H1 (cell line): ENCODE measurements at regions not wholly inside any gene's neighbourhood (a gene's known extent, or its start where the extent isn't known, plus 50 kb on each side); places are given as distances from the start of the nearest gene placed in this dataset.

Experiments used
- CHD1 ChIP-seq: IDR thresholded peaks from 2 replicates; pipeline ENCODE4 v1.6.1; 2012; ENCODE audit warnings: low read depth, low read length, improper control_type of control experiment
- CTCF ChIP-seq, 3 experiments: IDR thresholded peaks; 1 replicate in 2 of 3; 2 replicates in 1 of 3; pipeline versions ENCODE4 v1.5.1 to v1.6.1; 2011; ENCODE audit warnings: low read length in 3 of 3, mild to moderate bottlenecking in 3 of 3, inconsistent platforms in 2 of 3, low read depth in 1 of 3, moderate library complexity in 1 of 3; ENCODE audit not compliant: insufficient read depth in 1 of 3; ENCODE audit errors: control extremely low read depth in 1 of 3
- EGR1 ChIP-seq: IDR thresholded peaks from 2 replicates; pipeline ENCODE4 v1.6.1; 2011; ENCODE audit warnings: low read depth, low read length, borderline replicate concordance
- EP300 ChIP-seq, 2 experiments: IDR thresholded peaks; 1 replicate in 1 of 2; 2 replicates in 1 of 2; pipeline ENCODE4 v1.6.1; 2011 to 2012; ENCODE audit warnings: low read depth in 2 of 2, low read length in 2 of 2, mild to moderate bottlenecking in 2 of 2, borderline replicate concordance in 1 of 2, inconsistent platforms in 1 of 2, moderate library complexity in 1 of 2
- EZH2 ChIP-seq: fragments of 200-600 bp; sonication (generic); IDR thresholded peaks from 2 replicates; pipeline ENCODE4 v1.7.1; 2012; ENCODE audit warnings: low read depth, mild to moderate bottlenecking, moderate library complexity, low read length, inconsistent platforms; ENCODE audit not compliant: severe bottlenecking
- PHF8 ChIP-seq: fragments of 200-600 bp; sonication (generic); conservative IDR thresholded peaks from 2 replicates; pipeline ENCODE4 v1.7.1; 2012; ENCODE audit warnings: low read depth, mild to moderate bottlenecking, inconsistent platforms, low read length, moderate library complexity
- POLR2A ChIP-seq, 2 experiments: IDR thresholded peaks; 1 replicate in 1 of 2; 2 replicates in 1 of 2; pipeline ENCODE4 v1.6.1; 2011; ENCODE audit warnings: low read depth in 2 of 2, low read length in 2 of 2, mild to moderate bottlenecking in 2 of 2; ENCODE audit errors: control extremely low read depth in 1 of 2
- POLR2AphosphoS5 ChIP-seq: IDR thresholded peaks from 2 replicates; pipeline ENCODE4 v1.6.1; 2011; ENCODE audit warnings: low read depth, low read length
- RAD21 ChIP-seq, 2 experiments: IDR thresholded peaks in 1 of 2; conservative IDR thresholded peaks in 1 of 2; 2 replicates each; pipeline ENCODE4 v1.6.1; 2011; ENCODE audit warnings: low read depth in 2 of 2, low read length in 2 of 2, improper control_type of control experiment in 1 of 2, inconsistent platforms in 1 of 2, mild to moderate bottlenecking in 1 of 2, moderate library complexity in 1 of 2
- RBBP5 ChIP-seq: IDR thresholded peaks from 2 replicates; pipeline ENCODE4 v1.7.1; 2012; ENCODE audit warnings: low read depth, mild to moderate bottlenecking, inconsistent platforms, low read length, moderate library complexity, borderline replicate concordance
- RFX5 ChIP-seq: IDR thresholded peaks from 2 replicates; pipeline ENCODE4 v1.6.1; 2011; ENCODE audit warnings: low read depth, low read length, improper control_type of control experiment, borderline replicate concordance
- SP2 ChIP-seq: IDR thresholded peaks from 2 replicates; pipeline ENCODE4 v1.6.1; 2012; ENCODE audit warnings: mild to moderate bottlenecking, low read length, inconsistent platforms
- TEAD4 ChIP-seq: IDR thresholded peaks from 2 replicates; pipeline ENCODE4 v1.6.1; 2012; ENCODE audit warnings: low read depth, low read length, inconsistent platforms, mixed read lengths
- USF2 ChIP-seq: IDR thresholded peaks from 2 replicates; pipeline ENCODE4 v1.6.1; 2011; ENCODE audit warnings: low read length, improper control_type of control experiment

- TF ChIP-seq SP2 (no peak), POLR2A (IDR thresholded peaks at IDR 0.05; ENCODE audit: control extremely low read depth in 1 of 2, low read depth in 2 of 2, low read length in 2 of 2) (no peak), USF2 (no peak), RFX5 (no peak), RBBP5 (no peak), CTCF (IDR thresholded peaks at IDR 0.05; ENCODE audit: control extremely low read depth in 1 of 3, insufficient read depth in 1 of 3, low read depth in 1 of 3, low read length in 3 of 3) (no peak), RAD21 (IDR thresholded peaks at IDR 0.05 in 1 of 2, conservative IDR thresholded peaks at IDR 0.05 in 1 of 2; ENCODE audit: low read depth in 2 of 2, low read length in 2 of 2) (no peak), EP300 (IDR thresholded peaks at IDR 0.05; ENCODE audit: borderline replicate concordance in 1 of 2, low read depth in 2 of 2, low read length in 2 of 2) (no peak), POLR2AphosphoS5 (no peak), PHF8 (no peak), EGR1 (no peak), CHD1 (no peak), TEAD4 (no peak), EZH2 (no peak)
Measured at GRCh38 chr3:59567661-59568060, 517.8 kb upstream of the CFAP20DC start.
